ENCODE measurements at regions not wholly inside any gene's neighbourhood (a gene's known extent, or its start where the extent isn't known, plus 50 kb on each side); places are given as distances from the start of the nearest gene placed in this dataset.

- TF ChIP-seq CREB1 (IDR thresholded peaks at IDR 0.05; ENCODE audit: low read depth) (no peak), TCF12 (IDR thresholded peaks at IDR 0.05; ENCODE audit: low read depth) (no peak), TEAD4 (IDR thresholded peaks at IDR 0.05) (no peak), RAD21 (IDR thresholded peaks at IDR 0.05; ENCODE audit: low read depth) (no peak), REST (IDR thresholded peaks at IDR 0.05; ENCODE audit: low read depth) (no peak), YY1 (IDR thresholded peaks at IDR 0.05; ENCODE audit: low read depth) (no peak), MAX (IDR thresholded peaks at IDR 0.05) (no peak), CEBPB (IDR thresholded peaks at IDR 0.05) (no peak), EGR1 (IDR thresholded peaks at IDR 0.05) (no peak), EP300 (IDR thresholded peaks at IDR 0.05; ENCODE audit: borderline replicate concordance) (no peak), NFIC (IDR thresholded peaks at IDR 0.05) (no peak), ZBTB7A (IDR thresholded peaks at IDR 0.05; ENCODE audit: low read depth) (no peak), USF1 (IDR thresholded peaks at IDR 0.05) (no peak), FOXM1 (IDR thresholded peaks at IDR 0.05; ENCODE audit: borderline replicate concordance, low read depth) (no peak)
These were observed 53.4 kb upstream of the POMGNT2 start for GRCh38 chr3:43159131-43159875.

All from Ishikawa (cell line).